ENCODE measurements at regions not wholly inside any gene's neighbourhood (a gene's known extent, or its start where the extent isn't known, plus 50 kb on each side); places are given as distances from the start of the nearest gene placed in this dataset.

DNA sequence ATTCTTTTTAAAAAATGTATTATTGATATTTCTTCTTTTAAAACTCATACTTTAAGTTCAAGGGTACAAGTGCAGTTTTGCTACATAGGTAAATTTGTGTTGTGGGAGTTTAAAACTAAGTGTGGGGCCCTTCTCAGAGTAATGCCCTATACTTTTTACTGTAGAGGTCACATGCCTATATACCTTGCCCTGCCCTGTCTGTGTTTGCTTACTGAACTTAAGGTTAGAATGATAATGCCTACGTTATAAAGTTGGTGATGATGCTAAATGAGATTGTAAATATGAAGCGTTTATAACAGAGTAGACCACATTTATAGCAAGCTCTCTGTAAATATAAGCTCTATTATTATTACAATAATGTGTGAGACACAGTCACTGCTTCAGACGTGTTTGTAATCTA, 261.9 kb downstream of the RASSF9 start:
- WGBS (ENCODE audit: low lambda C conversion rate): 0% methylated on average over 3 of the region's 3 CpGs
- ChIA-PET POLR2A (no interaction called here), CTCF (ENCODE audit: low intra/inter-chr PET ratio, low total read pairs) (interaction anchor here (2.5 kb wide), 1 partner anchor 293 kb away, joined by 11 read pairs; no protein-coding TSS in a partner anchor)
- H3K27me3 ChIP-seq (ENCODE audit: control insufficient read depth in 1 of 2, insufficient read depth in 2 of 2, low read length in 2 of 2): no peaks in the 10 kb centered on the region
- no peaks in the 10 kb centered on the region for H3K36me3 ChIP-seq (replicated peaks in 1 of 2; ENCODE audit: control insufficient read depth in 1 of 2, insufficient read depth in 2 of 2, low read length in 2 of 2)
- intact Hi-C loops (cut with micrococcal nuclease; ENCODE audit: unreplicated experiment): loop anchor here (10.0 kb wide), 1 partner anchor 99 kb away; no protein-coding TSS in a partner anchor
- H2AFZ ChIP-seq (ENCODE audit: low read length): no peak overlapping the region
- H3K4me1 ChIP-seq (ENCODE audit: insufficient read depth, low read length): no peaks in the 10 kb centered on the region
- H3K79me2 ChIP-seq (ENCODE audit: insufficient read depth, low read length): no peaks in the 10 kb centered on the region
- ATAC-seq: no peak
- H3K27ac ChIP-seq (ENCODE audit: extremely low read length, insufficient read depth, low read length): no peak overlapping the region
- no peaks in the 10 kb centered on the region for H4K20me1 ChIP-seq (ENCODE audit: insufficient read depth, low read length)
- DNase-seq (ENCODE audit: low spot score): no peak
- no peak for FAIRE-seq
- in situ Hi-C loops (cut with HindIII; ENCODE audit: extremely low pct_ligation_motif_present, low pct_unique_long_range_greater_than_20kb): no loop called here
- no peaks in the 10 kb centered on the region for H3K9me3 ChIP-seq (ENCODE audit: low read length)
- no peak overlapping the region for H3K4me2 ChIP-seq (ENCODE audit: low read depth, low read length)
- no TSS peak for BruUV-seq (replicated peaks)
- no peak for TF ChIP-seq EED (CRISPR knock-in tag; IDR thresholded peaks at IDR 0.05)
- no peak for TF ChIP-seq SKIL (CRISPR knock-in tag; IDR thresholded peaks at IDR 0.05; ENCODE audit: borderline replicate concordance)
- TF ChIP-seq, protein P1, sequence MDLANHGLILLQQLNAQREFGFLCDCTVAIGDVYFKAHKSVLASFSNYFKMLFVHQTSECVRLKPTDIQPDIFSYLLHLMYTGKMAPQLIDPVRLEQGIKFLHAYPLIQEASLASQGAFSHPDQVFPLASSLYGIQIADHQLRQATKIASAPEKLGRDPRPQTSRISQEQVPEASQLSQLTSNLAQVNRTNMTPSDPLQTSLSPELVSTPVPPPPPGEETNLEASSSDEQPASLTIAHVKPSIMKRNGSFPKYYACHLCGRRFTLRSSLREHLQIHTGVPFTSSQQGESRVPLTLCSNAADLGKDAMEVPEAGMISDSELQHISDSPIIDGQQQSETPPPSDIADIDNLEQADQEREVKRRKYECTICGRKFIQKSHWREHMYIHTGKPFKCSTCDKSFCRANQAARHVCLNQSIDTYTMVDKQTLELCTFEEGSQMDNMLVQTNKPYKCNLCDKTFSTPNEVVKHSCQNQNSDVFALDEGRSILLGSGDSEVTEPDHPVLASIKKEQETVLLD (CRISPR knock-in tag; IDR thresholded peaks at IDR 0.05; ENCODE audit: low read depth): no peak
- TF ChIP-seq, protein P2, sequence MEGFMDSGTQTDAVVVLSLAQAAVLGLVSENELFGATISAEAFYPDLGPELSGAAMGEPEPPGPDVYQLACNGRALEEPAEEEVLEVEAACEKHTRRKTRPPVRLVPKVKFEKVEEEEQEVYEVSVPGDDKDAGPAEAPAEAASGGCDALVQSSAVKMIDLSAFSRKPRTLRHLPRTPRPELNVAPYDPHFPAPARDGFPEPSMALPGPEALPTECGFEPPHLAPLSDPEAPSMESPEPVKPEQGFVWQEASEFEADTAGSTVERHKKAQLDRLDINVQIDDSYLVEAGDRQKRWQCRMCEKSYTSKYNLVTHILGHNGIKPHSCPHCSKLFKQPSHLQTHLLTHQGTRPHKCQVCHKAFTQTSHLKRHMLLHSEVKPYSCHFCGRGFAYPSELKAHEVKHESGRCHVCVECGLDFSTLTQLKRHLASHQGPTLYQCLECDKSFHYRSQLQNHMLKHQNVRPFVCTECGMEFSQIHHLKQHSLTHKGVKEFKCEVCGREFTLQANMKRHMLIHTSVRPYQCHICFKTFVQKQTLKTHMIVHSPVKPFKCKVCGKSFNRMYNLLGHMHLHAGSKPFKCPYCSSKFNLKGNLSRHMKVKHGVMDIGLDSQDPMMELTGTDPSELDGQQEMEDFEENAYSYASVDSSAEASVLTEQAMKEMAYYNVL (CRISPR knock-in tag; IDR thresholded peaks at IDR 0.05; ENCODE audit: borderline replicate concordance): no peak
- no peak for TF ChIP-seq ZFP41 (CRISPR knock-in tag; IDR thresholded peaks at IDR 0.05; ENCODE audit: borderline replicate concordance)
- TF ChIP-seq ZNF335 (CRISPR knock-in tag; IDR thresholded peaks at IDR 0.05): no peak
- no peak for TF ChIP-seq WIZ (CRISPR knock-in tag; IDR thresholded peaks at IDR 0.05)
- TF ChIP-seq TRAFD1 (CRISPR knock-in tag; IDR thresholded peaks at IDR 0.05; ENCODE audit: borderline replicate concordance): no peak
- no peak for TF ChIP-seq TCF7 (IDR thresholded peaks at IDR 0.05; ENCODE audit: low read depth)
- TF ChIP-seq, protein P3, sequence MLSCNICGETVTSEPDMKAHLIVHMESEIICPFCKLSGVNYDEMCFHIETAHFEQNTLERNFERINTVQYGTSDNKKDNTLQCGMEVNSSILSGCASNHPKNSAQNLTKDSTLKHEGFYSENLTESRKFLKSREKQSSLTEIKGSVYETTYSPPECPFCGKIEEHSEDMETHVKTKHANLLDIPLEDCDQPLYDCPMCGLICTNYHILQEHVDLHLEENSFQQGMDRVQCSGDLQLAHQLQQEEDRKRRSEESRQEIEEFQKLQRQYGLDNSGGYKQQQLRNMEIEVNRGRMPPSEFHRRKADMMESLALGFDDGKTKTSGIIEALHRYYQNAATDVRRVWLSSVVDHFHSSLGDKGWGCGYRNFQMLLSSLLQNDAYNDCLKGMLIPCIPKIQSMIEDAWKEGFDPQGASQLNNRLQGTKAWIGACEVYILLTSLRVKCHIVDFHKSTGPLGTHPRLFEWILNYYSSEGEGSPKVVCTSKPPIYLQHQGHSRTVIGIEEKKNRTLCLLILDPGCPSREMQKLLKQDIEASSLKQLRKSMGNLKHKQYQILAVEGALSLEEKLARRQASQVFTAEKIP (CRISPR knock-in tag; IDR thresholded peaks at IDR 0.05; ENCODE audit: borderline replicate concordance): no peak
- TF ChIP-seq NKX3-1 (CRISPR knock-in tag; IDR thresholded peaks at IDR 0.05): no peak
- TF ChIP-seq U2AF2 (IDR thresholded peaks at IDR 0.05; ENCODE audit: low read depth, low read length): no peak
- H3K4me3 ChIP-seq (replicated peaks in 1 of 3; ENCODE audit: insufficient read depth in 1 of 3, low read depth in 2 of 3, low read length in 3 of 3): no peak overlapping the region
- H3K9ac ChIP-seq (ENCODE audit: insufficient read depth, low read depth, low read length): no peak overlapping the region

All from HepG2 (cell line).